Gastroesophageal sphincter (tissue), 3 donors: ENCODE measurements at regions not wholly inside any gene's neighbourhood (a gene's known extent, or its start where the extent isn't known, plus 50 kb on each side); places are given as distances from the start of the nearest gene placed in this dataset.

ENCODE experiments used
- POLR2A ChIP-seq, 2 donors: fragments of 450-650 bp; IDR thresholded peaks; one replicate each; pipeline ENCODE4 v1.6.1; 2017; ENCODE audit warnings: antibody characterized with exemption in 2 of 2, mild to moderate bottlenecking in 2 of 2, moderate library complexity in 1 of 2
- POLR2AphosphoS5 ChIP-seq: sonication (generic); formaldehyde crosslinking; IDR thresholded peaks from one replicate; pipeline ENCODE4 v1.6.1; 2017; ENCODE audit warnings: antibody characterized with exemption
- TF ChIP-seq, protein P1 (sequence below), 4 experiments: fragments of 200-600 bp in 2 of 4; fragments of 450-650 bp in 2 of 4; sonication (generic) in 1 of 4; IDR thresholded peaks; one replicate each; pipeline ENCODE4 v1.5.1; 2017 to 2019; ENCODE audit warnings: antibody characterized with exemption in 4 of 4, mild to moderate bottlenecking in 2 of 4, moderate library complexity in 2 of 4

- TF ChIP-seq, protein P1, sequence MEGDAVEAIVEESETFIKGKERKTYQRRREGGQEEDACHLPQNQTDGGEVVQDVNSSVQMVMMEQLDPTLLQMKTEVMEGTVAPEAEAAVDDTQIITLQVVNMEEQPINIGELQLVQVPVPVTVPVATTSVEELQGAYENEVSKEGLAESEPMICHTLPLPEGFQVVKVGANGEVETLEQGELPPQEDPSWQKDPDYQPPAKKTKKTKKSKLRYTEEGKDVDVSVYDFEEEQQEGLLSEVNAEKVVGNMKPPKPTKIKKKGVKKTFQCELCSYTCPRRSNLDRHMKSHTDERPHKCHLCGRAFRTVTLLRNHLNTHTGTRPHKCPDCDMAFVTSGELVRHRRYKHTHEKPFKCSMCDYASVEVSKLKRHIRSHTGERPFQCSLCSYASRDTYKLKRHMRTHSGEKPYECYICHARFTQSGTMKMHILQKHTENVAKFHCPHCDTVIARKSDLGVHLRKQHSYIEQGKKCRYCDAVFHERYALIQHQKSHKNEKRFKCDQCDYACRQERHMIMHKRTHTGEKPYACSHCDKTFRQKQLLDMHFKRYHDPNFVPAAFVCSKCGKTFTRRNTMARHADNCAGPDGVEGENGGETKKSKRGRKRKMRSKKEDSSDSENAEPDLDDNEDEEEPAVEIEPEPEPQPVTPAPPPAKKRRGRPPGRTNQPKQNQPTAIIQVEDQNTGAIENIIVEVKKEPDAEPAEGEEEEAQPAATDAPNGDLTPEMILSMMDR (IDR thresholded peaks at IDR 0.05) = no peak
- TF ChIP-seq POLR2A (IDR thresholded peaks at IDR 0.05) = no peak
- no peak for TF ChIP-seq POLR2AphosphoS5
Observed at GRCh38 chr3:18046131-18046915, 303.9 kb upstream of the TBC1D5 start.
